Daoy (cell line): ENCODE measurements at regions not wholly inside any gene's neighbourhood (a gene's known extent, or its start where the extent isn't known, plus 50 kb on each side); places are given as distances from the start of the nearest gene placed in this dataset.

Experiments used
- DNase-seq: peaks from one replicate; pipeline ENCODE4 v3.0.0-alpha.2; 2015; ENCODE audit warnings: low read depth

DNA sequence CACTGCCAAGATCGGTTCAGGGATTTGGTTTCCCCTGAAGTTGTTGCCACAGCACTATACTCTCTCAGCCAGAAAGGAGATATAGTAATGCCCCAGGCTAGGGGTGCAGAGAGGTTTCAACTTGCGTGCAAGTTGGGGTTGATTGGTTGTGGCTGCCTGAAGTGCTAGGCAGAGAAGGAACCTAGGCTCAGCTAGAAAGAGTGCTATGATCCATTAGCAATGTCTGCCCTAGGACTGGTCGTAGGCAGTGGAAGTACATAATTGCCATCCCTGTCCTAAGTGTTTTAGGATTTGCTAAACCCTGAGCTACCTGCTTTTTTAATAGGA lies 136.6 kb upstream of the SMIM23 start:
- DNase-seq = peak; percentile 46

GRCh38 chr5:171650597-171650996 lies 135.0 kb upstream of the SMIM23 start:
- DNase-seq = no peak

- DNase-seq = no peak
Observed at GRCh38 chr5:171651102-171651501, 134.5 kb upstream of the SMIM23 start.

GRCh38 chr5:171654881-171655280 lies 130.7 kb upstream of the SMIM23 start:
- no peak for DNase-seq

- DNase-seq = no peak
Observed at GRCh38 chr5:171657473-171657872, 128.1 kb upstream of the SMIM23 start.

DNA sequence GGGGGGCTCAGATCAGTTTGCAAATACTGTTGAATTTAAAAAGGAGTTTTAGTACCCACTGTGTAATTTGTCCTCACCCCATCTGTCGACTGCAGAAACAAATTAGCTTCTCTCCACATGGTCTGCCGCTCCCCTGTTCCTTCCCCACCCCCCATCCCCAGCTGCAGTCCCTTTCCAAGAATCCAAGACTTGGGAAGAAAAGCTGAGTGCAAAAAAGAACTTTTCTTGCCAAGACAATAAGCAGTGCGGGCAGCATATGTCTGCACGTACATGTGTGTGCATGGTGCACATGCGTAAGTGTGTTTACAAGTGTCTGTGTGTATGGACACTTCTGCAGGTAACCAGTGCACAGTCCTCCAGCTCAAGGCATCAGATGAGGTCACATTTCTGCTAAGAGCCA lies 125.7 kb upstream of the SMIM23 start:
- no peak for DNase-seq

GRCh38 chr5:171660434-171660833 lies 125.2 kb upstream of the SMIM23 start:
- no peak for DNase-seq

DNA sequence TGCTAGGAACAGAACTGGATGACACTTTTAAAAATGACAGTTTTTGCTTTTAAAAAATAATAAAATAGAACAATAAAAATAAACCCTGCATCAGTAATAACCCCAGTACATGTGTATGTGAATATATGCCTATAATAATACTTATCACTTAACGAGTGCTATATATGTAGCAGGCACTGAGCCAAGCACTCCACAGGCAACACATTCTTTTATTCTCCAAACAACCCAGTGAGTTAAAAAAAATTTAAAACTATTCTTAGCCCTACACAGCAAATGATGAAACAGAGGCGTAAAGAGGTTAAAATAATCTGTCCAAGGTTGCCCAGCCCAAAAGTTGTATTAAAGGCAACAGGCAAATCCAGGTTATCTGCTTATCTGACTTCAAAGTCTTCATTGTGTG lies 124.5 kb upstream of the SMIM23 start:
- no peak for DNase-seq

GRCh38 chr5:171663311-171664085 lies 122.1 kb upstream of the SMIM23 start:
- DNase-seq = no peak

DNA sequence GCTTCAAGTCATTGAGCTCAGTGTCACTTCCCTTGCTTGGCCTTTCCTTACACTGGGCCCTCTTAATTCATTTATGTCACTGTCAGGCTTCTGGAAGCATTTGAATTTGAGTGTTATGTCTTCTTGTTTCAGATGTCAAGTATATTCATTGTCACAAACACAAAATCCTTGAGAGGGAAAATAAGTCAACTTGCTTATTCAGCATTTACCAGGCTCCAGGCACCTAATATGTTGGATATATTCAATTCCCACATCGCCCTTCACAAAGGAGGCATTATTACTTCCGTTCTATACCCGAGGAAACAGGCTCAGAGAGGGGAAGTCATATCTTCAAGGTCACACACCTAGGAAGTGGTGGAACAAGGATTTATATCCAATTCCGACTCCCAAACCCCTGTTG lies 121.1 kb upstream of the SMIM23 start:
- no peak for DNase-seq

DNA sequence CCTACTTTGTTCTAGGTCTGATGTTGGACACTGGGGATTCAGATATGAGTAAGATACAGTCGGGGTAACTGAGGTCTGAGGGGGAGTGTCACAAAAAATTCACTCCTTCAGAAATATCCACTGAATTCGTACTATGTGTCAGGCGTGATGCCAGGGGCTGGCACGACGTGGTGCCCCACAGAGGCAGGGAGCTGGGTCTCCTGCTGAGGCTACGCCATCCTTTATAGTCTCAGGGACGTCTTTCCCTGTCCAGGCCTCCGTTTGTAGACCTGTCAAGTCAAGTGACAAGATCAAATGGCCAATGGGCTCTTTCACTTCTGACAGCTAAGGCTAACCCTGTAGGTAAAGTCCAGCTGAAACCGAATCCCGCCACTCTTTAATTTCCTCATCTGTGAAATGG lies 118.8 kb upstream of the SMIM23 start:
- DNase-seq = no peak

DNA sequence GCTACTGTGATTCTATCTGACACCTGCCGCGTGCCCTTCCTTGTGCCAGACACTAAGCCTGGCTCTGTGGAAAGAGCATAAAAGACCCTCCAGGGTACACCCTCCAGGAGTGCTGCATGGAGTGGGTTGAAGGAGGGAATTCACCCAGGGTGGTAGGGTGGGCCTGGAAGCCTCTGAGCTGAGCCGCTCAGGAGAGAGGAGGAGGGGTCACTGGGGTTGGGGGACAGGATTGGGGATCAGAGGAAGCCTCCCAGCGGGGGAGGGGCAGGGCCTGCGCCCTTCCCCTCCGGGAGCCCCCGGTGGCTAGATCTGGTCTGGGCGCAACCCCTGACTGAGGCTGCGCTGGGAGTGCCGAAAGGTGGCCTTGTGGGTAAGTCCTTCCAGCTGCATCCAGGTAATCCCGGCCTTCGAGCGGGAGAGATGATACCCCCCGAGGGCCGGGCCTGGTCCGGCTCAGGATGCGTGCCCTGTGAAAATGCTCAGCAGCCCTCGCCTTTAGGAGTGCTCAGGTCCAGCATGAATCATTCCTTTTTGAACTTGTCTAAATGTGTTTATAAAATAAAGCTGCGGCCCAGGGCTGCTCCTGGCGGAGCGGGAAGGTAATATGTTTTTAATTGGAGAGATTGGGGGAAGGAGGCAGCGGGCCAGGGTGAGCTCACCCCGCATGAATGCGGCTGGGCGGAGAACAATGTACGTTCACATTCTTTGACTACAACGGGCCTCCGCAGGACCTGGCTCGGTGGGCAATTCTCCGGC lies 118.1 kb upstream of the SMIM23 start:
- peak; percentile 80 for DNase-seq

DNA sequence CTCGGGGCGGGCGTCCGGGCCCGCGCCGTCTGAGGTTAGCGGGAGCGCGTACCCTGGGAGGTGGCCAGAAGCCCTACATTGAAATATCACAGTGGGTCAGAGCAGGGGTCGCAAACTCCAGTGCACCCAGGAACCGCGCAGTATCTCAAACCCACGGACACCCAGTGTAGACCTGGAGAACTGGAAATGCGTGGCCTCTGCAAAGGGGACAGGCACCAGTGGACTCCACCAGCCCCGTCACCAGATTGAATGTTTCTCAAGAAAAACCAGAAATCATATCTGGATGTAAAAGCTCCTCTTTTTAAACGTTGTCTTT lies 117.6 kb upstream of the SMIM23 start:
- DNase-seq = no peak

- no peak for DNase-seq
Observed at GRCh38 chr5:171669571-171669970, 116.0 kb upstream of the SMIM23 start.

DNA sequence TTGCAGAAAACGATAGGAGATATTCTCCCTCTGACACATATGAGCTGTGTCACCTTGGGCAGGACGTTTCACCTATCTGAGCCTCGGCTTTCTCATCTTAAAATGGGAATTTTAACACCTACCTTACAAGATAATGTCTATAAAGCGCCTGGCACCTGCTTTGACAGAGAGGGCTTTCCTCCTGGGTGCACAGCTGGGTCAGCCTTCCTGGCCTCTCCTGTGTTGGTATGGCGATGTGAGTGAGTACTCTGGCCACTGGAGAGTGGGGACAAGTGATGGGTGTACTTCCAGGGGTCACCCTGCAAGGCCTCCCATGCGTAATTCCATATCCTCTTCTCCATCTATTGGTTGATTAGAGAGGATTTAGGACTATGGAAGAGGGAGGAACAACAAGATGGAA lies 113.1 kb upstream of the SMIM23 start:
- DNase-seq = no peak

DNA sequence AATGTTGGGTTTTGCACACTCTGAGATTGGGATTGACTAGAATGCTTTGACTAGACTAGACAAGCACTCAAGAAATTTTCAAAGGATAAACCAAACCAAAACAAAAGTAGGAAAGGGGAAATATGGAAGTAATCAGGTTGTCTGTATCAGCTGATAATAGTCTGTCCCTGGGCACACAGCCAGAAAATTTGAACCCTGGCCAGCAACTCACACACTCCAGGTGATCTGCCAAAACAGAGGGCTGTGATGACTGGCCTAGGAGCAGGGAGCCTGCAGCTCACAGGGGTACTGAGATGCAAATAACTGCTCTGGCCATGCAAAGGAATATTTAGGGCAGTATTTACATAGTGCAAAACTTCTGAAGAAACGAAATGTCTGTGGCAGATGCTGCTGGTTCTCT lies 112.3 kb upstream of the SMIM23 start:
- no peak for DNase-seq

- DNase-seq = no peak
Observed at GRCh38 chr5:171673840-171674239, 111.8 kb upstream of the SMIM23 start.

- no peak for DNase-seq
Observed at GRCh38 chr5:171675511-171675910, 110.1 kb upstream of the SMIM23 start.

GRCh38 chr5:171676286-171676944 lies 109.2 kb upstream of the SMIM23 start:
- no peak for DNase-seq

- DNase-seq = no peak
Observed at GRCh38 chr5:171678646-171679045, 107.0 kb upstream of the SMIM23 start.

GRCh38 chr5:171680485-171680884 lies 105.1 kb upstream of the SMIM23 start:
- DNase-seq = no peak

GRCh38 chr5:171681061-171681460 lies 104.6 kb upstream of the SMIM23 start:
- DNase-seq = no peak

DNA sequence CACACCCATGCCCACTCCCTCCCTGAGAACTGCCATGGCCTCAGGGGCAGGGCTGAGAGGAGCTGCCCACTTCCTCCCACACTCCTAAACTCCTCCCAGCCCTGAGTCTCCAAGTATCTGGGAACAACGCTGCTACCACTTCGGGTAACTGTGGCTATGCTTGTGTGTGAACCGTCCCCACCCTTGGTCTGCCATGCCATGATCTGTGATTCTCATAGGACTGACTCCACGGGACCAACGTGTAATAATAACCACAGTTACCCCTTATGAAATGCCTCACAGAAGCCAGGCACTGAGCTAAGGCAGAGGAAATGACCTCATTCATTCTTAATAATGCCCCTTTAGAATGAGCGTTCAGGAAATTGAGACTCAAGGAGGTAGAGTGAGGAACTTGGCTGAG lies 103.9 kb upstream of the SMIM23 start:
- peak; percentile 50 for DNase-seq
